Tibial nerve (tissue), 4 donors: ENCODE measurements at regions not wholly inside any gene's neighbourhood (a gene's known extent, or its start where the extent isn't known, plus 50 kb on each side); places are given as distances from the start of the nearest gene placed in this dataset.

Experiments used
- EP300 ChIP-seq, 2 donors: sonication (generic); formaldehyde crosslinking; IDR thresholded peaks; one replicate each; pipeline ENCODE4 v1.6.1; 2017; ENCODE audit warnings: antibody characterized with exemption in 2 of 2, mild to moderate bottlenecking in 1 of 2
- POLR2A ChIP-seq, 2 donors: fragments of 450-650 bp; IDR thresholded peaks; one replicate each; pipeline ENCODE4 v1.6.1; 2017; ENCODE audit warnings: antibody characterized with exemption in 2 of 2, mild to moderate bottlenecking in 2 of 2, moderate library complexity in 2 of 2
- TF ChIP-seq, protein P1 (sequence below), 5 experiments: fragments of 200-600 bp in 3 of 5; fragments of 450-650 bp in 2 of 5; sonication (generic) in 3 of 5; IDR thresholded peaks; one replicate each; pipeline ENCODE4 v1.5.1; 2016 to 2019; ENCODE audit warnings: antibody characterized with exemption in 5 of 5, mild to moderate bottlenecking in 3 of 5, moderate library complexity in 2 of 5

DNA sequence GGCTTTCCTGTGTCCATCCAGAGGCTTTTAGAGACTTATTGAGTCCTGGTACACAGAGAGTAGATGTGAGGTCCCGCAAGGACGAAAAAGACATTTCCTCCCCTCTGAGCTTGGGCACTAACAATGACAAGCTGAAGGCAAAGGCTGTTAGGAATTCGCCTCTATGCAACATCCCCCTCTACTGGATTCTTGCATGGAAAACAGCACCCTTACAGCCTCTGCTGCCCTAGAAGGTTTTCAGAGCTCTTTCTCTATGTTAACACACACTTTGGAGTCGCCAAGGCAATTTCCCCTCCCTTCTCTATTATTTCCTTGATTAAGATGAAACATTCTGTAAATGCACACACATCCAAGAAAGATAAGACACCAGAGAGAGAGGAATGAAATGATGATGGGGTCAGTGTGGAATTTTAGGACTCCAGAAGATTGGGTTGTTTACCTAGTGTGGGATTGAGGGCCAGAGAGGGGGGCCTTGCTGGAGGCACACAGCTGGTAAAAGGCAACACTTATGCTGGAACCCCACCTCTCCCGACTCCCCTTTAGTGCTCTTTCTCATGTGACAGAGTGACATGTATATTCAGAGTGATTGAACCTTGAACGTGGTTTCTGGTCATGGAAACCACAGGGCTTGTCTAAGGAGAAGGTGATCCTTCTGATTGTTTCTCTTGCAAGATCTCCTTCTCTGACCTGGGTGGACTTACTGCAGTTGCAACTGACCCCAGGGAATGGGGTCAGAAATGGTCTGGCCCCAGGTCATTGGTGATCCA, 300.7 kb downstream of the CLIC5 start:
- TF ChIP-seq, protein P1, sequence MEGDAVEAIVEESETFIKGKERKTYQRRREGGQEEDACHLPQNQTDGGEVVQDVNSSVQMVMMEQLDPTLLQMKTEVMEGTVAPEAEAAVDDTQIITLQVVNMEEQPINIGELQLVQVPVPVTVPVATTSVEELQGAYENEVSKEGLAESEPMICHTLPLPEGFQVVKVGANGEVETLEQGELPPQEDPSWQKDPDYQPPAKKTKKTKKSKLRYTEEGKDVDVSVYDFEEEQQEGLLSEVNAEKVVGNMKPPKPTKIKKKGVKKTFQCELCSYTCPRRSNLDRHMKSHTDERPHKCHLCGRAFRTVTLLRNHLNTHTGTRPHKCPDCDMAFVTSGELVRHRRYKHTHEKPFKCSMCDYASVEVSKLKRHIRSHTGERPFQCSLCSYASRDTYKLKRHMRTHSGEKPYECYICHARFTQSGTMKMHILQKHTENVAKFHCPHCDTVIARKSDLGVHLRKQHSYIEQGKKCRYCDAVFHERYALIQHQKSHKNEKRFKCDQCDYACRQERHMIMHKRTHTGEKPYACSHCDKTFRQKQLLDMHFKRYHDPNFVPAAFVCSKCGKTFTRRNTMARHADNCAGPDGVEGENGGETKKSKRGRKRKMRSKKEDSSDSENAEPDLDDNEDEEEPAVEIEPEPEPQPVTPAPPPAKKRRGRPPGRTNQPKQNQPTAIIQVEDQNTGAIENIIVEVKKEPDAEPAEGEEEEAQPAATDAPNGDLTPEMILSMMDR (IDR thresholded peaks at IDR 0.05), result peak; percentile 73 to 88 (median 78)
- TF ChIP-seq EP300 (IDR thresholded peaks at IDR 0.05) (peak in 1 of 2 donors; percentile 62), POLR2A (IDR thresholded peaks at IDR 0.05) (no peak)
